Epidermal melanocyte (primary cell): ENCODE measurements at regions not wholly inside any gene's neighbourhood (a gene's known extent, or its start where the extent isn't known, plus 50 kb on each side); places are given as distances from the start of the nearest gene placed in this dataset.
"Not testable (repeated sequence)": the region's sequence is repeated elsewhere in the genome, so short reads cannot be mapped to it uniquely, and the experiment has no call there.

ENCODE experiments used
- DNase-seq: peaks from one replicate; pipeline ENCODE4 v3.0.0; 2011; ENCODE audit warnings: low spot score; ENCODE audit not compliant: insufficient read length

- no peak for DNase-seq
Measured at GRCh38 chr3:61378311-61378710, 127.1 kb upstream of the FHIT start.

GRCh38 chr3:61381745-61382392 is 130.6 kb upstream of the FHIT start:
- DNase-seq = peak; percentile 71

GRCh38 chr3:61387817-61388216 is 136.6 kb upstream of the FHIT start:
- DNase-seq = no peak

GRCh38 chr3:61393480-61393947 is 142.3 kb upstream of the FHIT start:
- not testable (repeated sequence) for DNase-seq

GRCh38 chr3:61401359-61401758 is 150.1 kb upstream of the FHIT start:
- no peak for DNase-seq

- DNase-seq = no peak
Measured at GRCh38 chr3:61407397-61407796, 154.0 kb upstream of the PTPRG start.

GRCh38 chr3:61409638-61410037 is 151.7 kb upstream of the PTPRG start:
- no peak for DNase-seq

GRCh38 chr3:61410358-61410757 is 151.0 kb upstream of the PTPRG start:
- DNase-seq = not testable (repeated sequence)

GRCh38 chr3:61411009-61411662 is 150.2 kb upstream of the PTPRG start:
- DNase-seq = no peak

GRCh38 chr3:61414456-61414855 is 146.9 kb upstream of the PTPRG start:
- no peak for DNase-seq

- no peak for DNase-seq
Measured at GRCh38 chr3:61415201-61415600, 146.2 kb upstream of the PTPRG start.

- no peak for DNase-seq
Measured at GRCh38 chr3:61416618-61417017, 144.8 kb upstream of the PTPRG start.

- DNase-seq = peak; percentile 24
Measured at GRCh38 chr3:61417352-61417751, 144.0 kb upstream of the PTPRG start.

- no peak for DNase-seq
Measured at GRCh38 chr3:61420136-61420759, 141.1 kb upstream of the PTPRG start.

- no peak for DNase-seq
Measured at GRCh38 chr3:61422945-61423673, 138.3 kb upstream of the PTPRG start.

- DNase-seq = no peak
Measured at GRCh38 chr3:61425356-61425755, 136.0 kb upstream of the PTPRG start.

GRCh38 chr3:61429106-61429505 is 132.3 kb upstream of the PTPRG start:
- DNase-seq = no peak

- not testable (repeated sequence) for DNase-seq
Measured at GRCh38 chr3:61434901-61435300, 126.5 kb upstream of the PTPRG start.

GRCh38 chr3:61435361-61435760 is 126.0 kb upstream of the PTPRG start:
- not testable (repeated sequence) for DNase-seq

GRCh38 chr3:61438253-61439121 is 122.9 kb upstream of the PTPRG start:
- no peak for DNase-seq

GRCh38 chr3:61439122-61439458 is 122.3 kb upstream of the PTPRG start:
- DNase-seq = no peak
